ENCODE measurements at regions not wholly inside any gene's neighbourhood (a gene's known extent, or its start where the extent isn't known, plus 50 kb on each side); places are given as distances from the start of the nearest gene placed in this dataset.

DNA sequence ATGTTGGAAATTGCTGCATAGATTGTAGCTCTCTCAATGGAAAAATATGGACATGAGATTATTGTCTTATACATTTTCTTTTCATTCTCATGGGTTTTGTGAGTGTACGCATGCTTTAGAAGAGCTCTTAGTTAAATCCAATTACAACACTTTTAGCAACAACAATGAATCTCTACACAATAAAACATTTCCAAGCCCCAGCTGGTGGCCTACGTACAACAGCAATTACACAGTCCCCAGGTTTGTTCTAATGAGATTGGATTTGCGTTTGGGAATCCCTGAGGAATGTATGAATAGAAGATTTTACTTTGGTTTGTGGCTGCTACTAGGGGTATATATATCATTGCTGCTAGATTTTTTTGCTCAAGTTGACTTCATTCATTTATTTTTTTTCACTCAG, 98.6 kb downstream of the FHDC1 start:
- no peak for DNase-seq

DNA sequence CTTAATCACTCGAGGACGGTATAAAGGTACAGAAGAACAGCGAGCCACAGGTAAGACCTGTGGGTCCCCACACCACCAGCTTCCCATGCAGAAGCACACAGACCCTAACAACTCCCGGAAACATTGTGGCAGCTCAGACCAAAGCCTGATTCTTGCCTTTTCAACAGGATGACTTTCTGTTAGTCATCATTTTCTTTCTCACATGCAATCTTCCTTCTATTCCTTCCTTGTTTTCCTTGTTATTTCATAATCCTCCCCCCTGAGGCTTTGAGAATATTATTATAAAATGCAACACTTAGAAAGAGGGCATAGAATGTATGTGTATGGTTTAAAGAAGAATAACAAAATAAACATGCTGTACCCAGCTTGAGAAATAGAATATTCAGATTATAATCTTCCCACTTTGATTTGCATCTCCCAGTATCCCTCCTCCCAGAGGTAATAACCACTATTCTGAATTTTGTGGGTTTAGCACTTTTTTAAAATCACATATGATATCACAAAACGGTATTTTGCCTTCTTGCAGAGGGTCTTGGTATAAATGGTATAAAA, 100.9 kb downstream of the FHDC1 start:
- no peak for DNase-seq

- DNase-seq = peak; percentile 56
These were observed 102.6 kb downstream of the FHDC1 start for GRCh38 chr4:153038623-153039311.

GRCh38 chr4:153039542-153040185, 103.5 kb downstream of the FHDC1 start:
- DNase-seq = no peak

- DNase-seq = no peak
These were observed 104.6 kb downstream of the FHDC1 start for GRCh38 chr4:153040677-153041076.

- no peak for DNase-seq
These were observed 107.9 kb downstream of the FHDC1 start for GRCh38 chr4:153044036-153044435.

DNA sequence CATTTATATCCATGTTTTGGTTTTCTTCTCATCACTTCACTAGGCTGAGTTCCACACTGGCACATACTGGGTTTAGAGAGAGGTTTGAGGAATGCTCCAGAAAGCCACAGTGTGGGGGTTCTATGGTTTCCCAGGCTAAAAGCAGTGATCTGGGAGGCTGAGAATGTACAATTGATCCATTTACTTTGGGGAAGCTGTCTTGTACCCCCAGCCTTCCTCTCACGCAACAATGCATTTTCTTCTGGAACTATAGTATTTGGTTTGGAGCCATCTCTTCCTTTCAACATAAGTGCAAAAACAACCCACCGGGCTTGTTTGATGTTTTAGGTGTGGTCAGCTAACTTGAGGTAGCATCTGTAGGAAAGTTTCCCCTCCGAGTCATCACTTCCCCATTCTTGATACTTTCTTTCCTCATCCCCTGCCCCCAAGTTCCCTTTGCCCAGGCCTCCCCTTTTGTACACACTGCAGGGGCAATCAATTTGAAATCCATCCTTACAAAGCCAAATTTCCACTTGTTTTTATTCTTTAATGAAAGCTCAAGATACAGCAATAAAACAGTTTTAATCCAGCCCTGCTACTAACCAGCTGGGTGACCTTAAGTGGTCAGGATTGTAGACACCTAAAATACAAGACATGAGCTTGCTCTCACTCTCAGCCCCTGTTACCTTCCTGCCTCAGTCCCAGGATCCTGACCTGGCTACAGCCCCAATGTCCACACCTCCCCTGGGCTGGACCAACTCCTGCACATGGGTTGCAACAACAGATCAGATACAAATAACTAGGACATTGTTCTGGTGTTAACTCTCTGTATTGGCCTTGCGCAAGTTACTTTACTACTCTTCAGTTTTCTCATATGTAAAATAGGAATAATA, 109.2 kb downstream of the FHDC1 start:
- no peak for DNase-seq

GRCh38 chr4:153058671-153059060, 122.5 kb downstream of the FHDC1 start:
- no peak for DNase-seq

GRCh38 chr4:153060196-153060595, 124.1 kb downstream of the FHDC1 start:
- no peak for DNase-seq

GRCh38 chr4:153061971-153062370, 125.8 kb downstream of the FHDC1 start:
- DNase-seq = no peak

- no peak for DNase-seq
These were observed 126.6 kb downstream of the FHDC1 start for GRCh38 chr4:153062652-153063168.

- no peak for DNase-seq
These were observed 127.4 kb downstream of the FHDC1 start for GRCh38 chr4:153063490-153063889.

- DNase-seq = no peak
These were observed 128.4 kb downstream of the FHDC1 start for GRCh38 chr4:153064571-153064970.

- no peak for DNase-seq
These were observed 129.2 kb downstream of the FHDC1 start for GRCh38 chr4:153065276-153065675.

- DNase-seq = no peak
These were observed 131.3 kb downstream of the FHDC1 start for GRCh38 chr4:153067376-153067775.

DNA sequence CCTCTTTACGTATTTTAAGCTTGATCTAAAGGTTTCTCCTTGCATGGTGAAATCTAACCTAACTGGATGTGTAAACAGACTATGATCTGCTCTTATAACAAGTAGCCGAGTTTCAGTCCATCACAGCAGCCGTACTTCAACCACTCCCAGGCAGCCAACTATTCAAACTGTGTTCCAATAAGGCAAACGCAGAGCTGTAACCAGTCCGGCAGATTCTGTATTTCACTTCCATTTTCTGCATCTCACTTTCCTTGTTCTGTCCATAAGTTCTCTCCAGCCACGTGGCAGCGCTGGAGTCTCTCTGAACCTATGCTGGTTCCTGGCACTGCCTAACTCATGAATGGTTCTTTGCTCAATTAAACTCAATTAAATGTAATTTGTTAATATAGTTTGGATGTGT, 132.6 kb downstream of the FHDC1 start:
- DNase-seq = no peak

DNA sequence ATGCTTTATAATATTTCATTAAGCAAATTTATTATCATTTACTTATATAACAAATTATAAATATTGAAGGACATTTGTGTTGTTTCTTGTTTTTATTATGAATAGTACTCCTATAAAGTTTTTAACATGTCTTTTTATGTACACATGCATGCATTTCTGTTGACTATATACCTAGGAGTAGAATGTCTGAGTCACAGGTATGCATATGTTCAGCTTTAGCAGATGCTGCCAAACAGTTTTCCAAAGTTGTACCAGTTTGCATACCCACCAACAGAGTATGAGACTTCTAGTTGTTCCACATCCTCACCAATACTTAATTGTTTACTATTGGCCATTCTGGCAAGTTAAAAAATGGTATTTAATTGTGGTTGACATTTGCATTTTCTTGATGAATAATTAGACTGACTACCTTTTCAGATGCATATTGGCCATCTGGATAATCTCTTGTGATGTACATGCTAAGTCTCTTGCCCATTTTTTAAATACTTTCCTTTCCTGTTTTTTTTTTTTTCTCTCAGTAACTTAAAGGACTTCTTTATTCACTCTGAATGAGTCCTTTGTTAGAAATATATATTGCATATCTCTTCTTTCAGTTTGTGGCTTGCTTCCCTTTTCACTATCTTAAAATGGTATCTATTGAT, 132.2 kb upstream of the TRIM2 start:
- DNase-seq = no peak

DNA sequence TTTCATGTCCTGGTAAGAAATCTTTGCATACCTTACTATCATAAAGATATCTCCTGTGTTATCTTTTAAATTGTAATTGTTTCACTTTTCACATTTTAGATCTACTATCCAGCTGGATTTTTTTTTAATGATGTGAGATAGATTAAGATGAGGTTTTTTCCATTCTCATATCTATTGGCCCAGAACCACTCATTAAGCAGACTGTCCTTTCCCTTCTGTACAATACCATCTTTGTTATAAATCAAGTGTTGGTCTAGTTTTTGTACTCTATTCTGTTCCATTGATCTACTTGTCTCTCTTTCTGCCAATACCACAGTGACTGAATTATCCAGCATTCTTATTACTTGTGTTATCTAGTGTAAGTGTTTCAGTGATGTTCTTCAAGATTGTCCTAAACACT, 131.6 kb upstream of the TRIM2 start:
- no peak for DNase-seq

DNA sequence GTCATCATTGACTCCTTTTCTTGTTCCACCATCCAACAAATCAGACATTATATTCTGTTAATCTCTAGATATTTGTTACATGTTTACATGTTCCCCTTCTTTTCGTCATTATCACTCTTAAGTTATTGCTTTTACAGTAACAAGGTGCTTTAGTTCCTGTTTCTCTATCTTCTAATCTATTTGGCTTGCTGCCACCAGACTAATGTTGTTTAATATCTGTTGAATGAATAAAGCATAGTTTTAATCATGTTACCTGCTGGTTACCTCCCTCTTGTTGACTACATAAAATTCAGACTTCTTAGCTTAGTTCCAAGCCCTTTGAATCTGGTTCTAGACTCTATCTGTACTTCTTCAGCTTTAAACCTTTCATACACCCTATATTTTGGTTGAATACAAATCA, 129.8 kb upstream of the TRIM2 start:
- DNase-seq = no peak

- DNase-seq = no peak
These were observed 129.2 kb upstream of the TRIM2 start for GRCh38 chr4:153074936-153075630.

GRCh38 chr4:153075836-153076518, 128.3 kb upstream of the TRIM2 start:
- DNase-seq = no peak

DNA sequence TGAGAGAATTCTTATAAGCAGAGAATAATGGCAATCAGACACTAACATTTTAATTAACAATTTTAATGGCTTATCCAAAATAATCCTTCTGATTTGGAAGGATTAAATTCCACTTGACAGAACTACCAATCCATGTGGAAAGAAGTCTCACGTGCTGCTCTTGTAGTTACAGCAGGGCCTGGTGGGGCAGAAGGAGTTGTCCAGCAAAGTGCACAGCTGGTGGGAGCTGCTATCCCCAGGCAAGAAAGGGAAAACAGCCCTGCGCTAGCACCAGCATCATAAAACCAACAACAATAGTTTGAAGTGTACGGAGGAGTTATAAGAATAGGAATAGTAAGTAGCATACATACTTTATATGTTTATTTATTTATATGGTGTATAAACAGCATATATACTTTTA, 127.4 kb upstream of the TRIM2 start:
- DNase-seq = no peak

All from NCI-H510A (cell line).